HG03342 (cell line): ENCODE measurements at regions not wholly inside any gene's neighbourhood (a gene's known extent, or its start where the extent isn't known, plus 50 kb on each side); places are given as distances from the start of the nearest gene placed in this dataset.

Experiments used
- ATAC-seq: cut with Tn5 transposase; IDR thresholded peaks from one replicate; pipeline ENCODE4 v1.9.1; 2021; ENCODE audit warnings: mild to moderate bottlenecking, moderate library complexity; ENCODE audit not compliant: unreplicated experiment

DNA sequence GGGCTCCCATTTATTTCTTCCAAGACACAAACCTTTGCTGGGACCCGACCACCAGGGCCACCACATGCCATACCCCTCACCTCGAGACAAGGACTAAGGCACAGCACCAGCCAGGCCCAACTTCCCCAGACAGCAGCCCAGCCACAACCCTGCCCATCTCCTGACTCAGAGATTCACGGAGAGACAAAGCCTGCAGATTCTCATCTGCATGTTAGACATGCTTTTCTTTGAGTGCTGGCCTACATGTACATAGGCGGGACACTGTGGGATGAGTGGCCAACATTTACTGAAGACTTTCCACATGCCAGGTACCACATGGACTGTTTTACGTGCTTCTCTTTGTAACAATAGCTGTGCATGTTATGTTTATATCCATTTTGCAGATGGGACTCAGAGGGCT, 221.3 kb upstream of the ZMIZ1 start:
- ATAC-seq: no peak

DNA sequence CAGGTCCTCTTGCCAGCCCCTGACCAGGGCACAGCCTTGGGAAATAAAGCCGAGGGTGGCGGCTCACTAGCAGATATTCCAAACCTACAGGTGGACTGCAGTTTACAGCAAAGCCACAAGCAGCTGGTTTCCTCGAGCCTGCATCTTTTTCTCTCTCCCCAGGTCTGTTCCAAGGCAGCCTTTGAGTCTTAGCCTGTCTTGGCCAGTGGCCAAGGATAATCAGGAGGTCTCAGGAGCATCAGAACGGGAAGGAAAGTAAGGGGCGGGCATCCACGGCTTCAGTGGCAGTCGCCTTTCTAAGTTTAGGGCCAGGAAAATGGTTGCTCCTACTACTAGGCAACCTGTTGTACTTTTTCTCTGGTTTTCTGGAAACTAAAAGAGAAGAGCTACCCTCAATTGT, 219.7 kb upstream of the ZMIZ1 start:
- ATAC-seq: no peak

DNA sequence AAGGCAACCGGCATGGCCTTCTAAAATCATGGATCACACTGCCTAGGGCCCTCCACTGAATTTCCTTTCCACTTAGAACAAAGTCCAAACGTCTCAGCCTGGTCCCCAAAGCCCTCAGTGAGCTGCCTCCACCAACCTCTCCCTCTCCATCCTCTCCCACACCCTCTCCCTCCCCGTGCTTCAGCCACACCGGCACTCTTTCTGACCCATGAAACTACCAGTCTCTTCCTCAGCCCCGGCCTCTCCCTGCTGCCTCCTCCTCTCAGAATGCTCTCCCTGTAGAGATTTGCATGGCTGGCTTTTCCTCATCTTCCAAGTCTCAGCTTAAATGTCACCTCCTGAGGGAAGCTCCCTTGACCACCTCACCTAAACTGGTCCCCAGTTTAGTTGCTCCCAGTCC, 219.0 kb upstream of the ZMIZ1 start:
- no peak for ATAC-seq

DNA sequence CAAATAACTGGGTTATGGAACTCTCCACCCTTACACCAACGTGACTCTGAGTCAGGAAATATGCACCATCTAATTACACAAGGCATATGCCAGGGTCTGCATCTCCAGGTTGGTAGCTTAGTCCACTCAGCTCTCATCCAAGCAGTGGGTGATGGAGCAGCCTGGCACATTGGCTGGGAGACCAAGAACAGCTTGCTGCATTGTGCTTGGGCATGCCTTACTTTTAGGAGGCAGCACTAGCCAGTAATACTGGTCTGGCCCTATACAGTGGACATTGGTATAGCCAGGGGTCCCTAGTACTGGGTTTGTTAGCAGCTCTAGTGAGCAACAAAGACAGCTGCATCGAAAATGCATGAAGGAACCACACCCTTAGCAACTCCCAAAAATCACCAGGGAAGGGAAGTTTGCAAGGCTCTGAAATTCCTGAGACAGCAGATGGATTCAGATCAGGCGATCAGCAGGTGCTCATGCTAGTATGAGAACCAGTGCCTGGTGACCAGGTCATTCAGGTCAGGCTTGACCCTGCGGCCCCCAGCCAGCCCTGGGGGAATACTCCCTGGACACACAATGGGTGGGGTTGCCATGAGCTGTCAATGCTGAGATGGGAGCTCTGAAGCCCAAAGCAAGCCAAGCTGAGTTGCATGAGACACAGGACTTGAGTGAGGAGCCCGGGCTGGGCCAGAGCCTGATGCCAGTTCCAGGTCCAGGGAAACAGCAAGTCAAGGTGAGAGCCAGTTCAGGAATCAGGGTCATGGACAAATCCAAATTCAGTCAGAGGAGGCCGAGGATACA, 217.9 kb upstream of the ZMIZ1 start:
- ATAC-seq: no peak

DNA sequence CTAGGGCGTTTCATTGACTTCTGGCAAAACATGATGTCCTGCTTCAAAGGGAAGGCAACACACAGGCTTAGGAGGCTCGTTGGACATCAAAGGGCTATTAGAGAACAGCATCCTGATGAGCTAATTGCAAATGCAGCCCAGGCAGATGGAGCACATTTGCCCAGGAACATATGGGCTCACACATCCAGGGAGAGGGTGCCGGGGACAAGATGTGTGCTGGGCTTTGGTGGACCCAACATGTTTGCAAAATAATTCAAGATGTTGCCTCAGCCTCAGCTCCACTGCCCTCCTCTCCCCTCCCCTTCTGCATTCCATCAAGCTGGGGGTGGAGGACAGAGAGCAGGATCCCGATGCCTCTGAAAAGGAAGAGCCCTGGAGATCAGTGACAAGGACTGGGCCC, 217.1 kb upstream of the ZMIZ1 start:
- ATAC-seq: no peak

DNA sequence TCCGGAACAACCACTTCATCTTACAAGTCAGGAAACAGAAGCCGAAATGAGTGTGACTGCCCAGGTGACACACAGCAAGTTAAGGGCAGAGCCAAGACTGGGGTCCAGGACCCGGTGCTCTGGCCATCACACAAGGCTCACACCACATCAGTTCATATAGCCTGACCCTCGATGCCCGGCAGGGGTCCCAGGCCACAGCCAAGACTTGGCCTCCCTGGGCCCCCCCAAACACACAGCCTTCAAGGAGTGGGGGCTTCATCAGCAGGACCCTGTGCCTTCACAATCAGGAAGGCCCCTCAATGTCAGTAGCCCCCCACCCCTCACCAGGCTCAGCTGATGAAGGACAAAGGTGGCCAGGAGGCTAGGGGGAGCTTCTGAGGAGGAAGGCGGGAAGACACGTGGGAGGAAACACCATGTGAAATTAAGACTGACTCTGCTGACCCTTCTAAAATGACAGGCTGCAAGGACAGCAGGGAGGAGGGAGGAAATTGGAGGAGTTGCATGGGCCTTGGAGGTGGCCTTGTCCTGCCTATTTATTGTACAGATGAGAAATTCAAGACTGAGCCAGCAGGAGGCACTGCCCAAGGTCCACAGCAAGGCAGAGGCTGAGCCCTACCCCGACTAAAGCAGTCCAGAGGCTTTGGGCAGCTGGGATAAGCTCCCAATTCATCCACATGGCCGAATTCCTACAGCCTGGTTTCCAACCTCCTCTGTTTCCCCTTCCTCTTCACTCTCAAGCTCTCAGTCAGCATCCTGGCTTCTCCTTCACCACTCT, 216.1 kb upstream of the ZMIZ1 start:
- no peak for ATAC-seq

DNA sequence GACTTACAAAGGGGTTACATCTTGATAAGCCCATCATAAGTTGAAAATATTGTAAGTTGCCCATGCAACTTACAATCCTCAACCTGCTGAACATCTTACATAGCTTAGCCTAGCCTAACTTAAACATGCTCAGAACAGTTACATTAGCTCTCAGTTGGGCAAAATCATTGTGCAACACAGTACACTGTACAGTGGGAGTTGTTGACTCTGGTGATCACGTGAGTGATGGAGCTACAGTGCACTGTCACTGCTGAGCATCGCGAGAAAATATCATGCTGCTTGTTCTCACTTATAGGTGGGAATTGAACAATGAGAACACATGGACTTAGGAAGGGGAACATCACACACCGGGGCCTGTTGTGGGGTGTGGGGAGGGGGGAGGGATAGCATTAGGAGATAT, 214.9 kb upstream of the ZMIZ1 start:
- no peak for ATAC-seq

DNA sequence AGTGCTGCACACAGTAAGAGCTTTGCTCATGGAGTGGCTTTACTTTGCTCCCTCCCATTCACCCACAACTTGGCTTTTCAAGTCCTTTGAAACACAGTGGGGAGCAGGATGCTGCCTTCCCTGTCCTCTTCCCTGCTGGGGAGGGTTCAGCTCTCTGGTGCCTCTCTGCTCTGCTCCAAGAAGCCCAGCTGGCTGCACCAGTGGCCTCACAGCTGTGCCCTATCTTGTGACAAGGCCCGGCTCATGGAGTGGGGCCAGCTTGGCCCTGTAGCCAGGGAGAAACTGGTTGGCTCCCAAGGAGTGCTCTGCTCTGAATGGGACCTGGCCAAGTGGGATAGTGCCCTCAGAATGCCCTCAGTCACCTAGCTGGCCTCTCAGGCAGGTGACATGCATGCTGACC, 212.3 kb upstream of the ZMIZ1 start:
- ATAC-seq: no peak

DNA sequence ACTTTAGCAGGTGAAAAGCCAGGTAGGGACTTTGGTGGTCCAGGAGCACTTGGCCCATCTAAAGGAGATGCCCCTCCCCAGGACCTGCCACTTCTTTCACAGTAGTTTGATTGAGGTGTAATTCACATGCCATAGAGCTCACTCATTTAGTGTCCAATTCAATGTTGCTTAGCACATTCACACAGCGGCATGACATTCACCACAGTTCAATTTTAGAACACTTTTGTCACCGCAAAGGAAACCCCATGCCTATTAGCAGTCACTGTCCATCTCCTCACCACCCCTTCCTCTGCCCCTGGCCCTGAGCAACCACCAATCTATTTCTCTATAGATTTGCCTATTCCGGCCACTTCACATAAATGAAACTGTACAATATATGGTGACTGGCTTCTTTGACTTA, 211.6 kb upstream of the ZMIZ1 start:
- ATAC-seq: no peak

DNA sequence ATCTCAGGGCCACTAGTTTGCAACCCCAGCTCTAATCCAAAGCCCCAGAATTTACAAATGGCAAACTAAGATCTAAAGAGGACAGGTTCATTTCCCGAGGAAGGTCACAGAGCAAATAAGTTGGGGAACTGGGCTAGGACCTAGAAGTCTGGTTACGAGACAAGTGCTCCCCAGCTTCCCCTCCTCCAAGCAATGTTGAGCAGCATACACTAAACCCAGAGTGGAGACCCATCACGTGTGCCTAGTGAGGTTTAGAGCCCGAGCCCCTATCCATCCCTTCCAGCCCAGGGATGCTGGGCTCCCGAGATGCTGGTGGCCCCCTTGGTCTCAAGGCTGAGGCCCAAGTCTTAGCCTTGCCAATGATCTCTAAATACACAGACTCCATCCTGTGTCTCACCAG, 209.5 kb upstream of the ZMIZ1 start:
- no peak for ATAC-seq

DNA sequence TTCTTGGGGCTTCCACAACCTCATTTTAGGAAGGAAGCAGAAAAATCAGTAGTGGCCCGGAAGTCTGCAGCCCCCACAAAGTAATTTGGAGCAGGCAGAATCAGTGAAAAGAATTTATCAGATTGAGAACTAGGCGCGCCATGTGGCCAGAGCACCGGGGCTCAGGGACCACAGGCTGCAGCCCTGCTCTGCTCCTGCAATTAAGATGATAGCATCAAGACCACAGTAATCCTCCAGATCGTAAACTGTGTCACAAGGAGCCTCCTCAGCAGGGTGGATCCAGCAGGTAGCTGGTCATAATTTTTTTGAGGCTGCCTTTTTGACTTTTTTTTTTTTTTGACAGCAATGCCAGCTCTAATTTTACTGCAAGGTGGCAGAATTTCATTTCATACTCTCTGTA, 209.0 kb upstream of the ZMIZ1 start:
- ATAC-seq: no peak

DNA sequence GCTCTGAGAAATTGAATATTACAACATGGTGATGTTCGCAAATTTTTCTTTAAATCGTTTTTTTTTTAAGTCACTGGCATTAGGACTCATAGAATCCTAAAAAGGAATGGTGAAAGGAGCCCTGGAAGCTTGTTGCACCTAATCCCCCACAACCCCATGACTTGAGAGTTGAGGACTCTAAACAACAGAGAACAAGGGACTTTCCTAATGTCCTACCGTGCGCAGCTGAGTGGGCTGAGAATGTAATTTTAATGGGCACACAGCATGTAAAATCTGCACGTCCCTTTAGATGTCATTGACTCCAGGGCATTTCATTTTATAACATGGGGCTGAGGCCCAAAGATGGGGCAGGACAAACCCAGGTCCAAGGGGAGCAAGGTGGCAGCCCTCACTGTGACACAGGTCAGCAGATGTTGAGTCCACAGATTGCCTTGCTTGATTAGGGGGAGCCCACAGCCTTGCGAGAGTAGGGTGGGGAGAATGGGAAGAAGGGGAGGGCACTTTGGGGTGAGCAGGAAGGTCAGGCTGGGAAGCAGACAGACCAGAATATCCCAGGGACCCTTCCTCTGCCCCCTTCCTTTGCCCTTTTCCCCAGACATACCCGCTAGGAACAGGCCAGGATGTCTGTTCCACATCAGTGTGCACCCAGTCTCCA, 208.4 kb upstream of the ZMIZ1 start:
- no peak for ATAC-seq

DNA sequence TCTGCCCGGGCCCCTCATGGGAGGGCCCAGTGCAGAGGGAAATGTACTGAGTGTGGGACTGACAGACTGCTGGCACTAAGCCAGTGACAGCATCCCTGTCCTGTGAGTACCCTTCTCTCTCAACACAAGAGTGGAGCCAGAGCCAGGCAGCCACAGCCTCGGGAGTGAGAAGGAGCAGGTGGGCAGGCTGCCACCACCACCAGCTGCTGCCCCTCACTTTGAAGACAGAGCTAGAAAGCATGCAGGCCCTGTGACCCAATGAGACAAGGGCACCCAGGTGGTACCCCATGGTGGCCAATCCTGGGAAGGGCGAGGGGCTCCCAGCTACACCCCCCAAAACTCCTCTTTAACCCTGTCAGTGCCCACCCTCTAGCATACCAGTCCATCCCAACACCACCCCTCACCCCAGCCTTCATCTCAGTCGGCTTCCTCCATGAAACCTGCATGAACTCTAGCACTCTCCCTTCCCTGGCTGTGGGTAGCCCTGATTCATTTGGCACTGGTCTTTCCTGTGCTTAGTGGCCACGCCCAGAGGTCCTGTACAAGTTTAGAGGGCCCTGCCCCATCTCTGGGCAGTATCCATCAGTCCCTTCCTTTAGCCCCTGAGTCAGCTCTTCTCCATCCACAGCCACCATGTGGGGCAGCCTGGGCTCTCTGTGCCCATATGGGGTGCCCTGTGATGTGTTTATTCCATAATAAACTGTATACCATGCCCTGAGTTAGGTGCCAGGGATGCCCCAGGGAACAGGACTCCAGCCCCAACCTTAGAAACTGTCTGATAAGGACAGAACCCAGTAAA, 207.0 kb upstream of the ZMIZ1 start:
- ATAC-seq: no peak

DNA sequence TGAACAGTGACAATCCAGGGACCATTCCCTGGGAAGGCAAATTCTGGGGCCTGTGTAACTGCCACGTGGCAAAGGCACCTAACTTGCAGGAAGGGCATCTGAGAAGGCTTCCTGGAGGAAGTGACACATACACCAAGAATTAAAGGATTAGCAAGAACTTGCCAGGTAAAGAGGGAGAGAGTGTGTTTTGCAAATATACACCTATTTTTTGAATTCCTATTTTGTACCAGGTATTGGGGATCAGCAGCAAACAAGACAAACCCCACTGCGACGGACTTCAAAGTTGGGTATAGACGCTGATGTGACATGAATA, 206.5 kb upstream of the ZMIZ1 start:
- no peak for ATAC-seq

DNA sequence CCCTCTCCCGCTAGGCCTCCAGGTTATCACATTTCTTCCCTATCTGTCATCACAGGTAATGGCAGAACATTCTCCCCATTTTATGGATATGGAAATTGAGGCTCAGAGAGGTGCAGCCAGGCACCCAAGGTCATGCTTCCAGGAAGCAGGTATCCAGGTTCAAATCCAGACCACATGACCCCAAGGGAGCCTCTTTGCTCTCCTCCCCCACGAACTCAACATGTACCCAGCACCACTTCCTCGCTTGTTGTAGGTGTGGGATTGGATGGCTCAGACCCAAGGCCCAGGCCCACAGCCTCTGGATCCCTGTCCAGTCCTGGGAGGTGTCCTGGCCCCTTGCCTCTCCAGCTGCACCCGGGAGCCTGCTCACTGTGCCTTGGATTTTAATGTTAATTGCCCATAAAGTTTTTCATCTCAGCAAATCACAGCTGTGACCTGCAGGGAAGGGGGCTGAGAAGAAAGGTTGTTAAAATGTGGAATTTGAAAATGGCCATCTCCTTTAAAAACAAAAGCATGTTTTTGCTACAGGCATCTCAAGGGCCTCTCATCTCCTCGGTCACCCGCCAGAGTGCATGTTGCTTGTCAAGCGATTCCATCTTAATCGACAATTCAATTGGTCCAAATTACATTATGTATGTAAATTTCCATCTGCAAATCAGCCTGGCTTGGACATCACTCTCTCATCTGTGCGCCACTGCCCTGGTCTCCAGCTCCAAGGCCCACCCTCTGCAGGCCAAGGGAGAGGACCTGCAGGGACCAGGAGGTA, 205.4 kb upstream of the ZMIZ1 start:
- ATAC-seq: no peak

DNA sequence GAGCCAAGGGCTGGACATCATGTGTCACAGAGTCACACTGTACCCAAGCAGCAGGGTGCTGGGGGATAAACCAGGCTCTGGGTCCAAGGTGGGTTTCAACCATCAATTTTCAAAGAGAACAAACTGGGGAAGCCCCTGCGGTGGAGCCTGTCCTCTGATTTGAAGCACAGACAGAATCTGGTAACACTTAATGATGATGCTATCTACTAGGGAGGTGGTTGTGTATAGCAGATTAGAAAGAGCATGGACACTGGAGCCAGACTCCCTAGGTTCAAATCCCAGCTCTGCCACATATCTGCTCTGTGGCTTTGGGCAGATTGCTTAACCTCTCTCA, 204.9 kb upstream of the ZMIZ1 start:
- ATAC-seq: no peak

DNA sequence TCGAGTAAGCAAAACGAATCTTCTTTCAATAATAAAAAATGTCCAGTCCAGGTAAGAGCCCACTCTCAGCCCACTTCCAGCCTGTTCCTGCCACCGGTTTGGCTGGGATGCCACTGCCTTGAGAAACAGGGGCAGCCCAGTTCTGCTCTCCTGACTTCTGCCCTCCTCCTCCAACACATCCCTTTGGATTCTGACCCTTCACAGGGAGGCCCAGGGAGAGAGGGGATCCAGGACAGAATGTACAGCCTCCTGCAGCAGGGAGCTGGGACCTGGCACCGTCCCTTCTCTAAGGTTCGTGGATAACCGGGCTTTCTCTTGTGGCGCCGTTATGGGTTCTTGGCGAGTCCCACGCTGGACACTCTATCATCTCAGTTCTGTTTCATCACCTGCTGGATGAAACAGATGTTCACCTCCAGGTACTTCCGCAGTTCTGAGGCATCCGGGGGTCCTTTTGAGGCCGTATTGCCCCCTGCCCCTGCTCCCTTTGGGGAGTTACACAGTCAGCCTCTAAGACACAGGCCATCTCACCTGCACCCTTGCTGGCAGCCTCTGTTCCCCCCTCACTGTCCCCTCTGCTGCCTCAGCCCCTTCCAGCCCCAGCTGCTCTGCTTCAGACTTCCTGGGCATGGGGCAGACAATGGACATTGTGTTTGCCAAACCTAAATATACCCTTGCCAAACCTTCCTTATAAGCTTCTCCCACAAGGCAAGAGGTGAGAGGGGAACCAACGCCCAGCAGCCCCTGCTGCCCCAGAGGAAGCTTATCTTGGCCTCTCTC, 203.8 kb upstream of the ZMIZ1 start:
- ATAC-seq: no peak

DNA sequence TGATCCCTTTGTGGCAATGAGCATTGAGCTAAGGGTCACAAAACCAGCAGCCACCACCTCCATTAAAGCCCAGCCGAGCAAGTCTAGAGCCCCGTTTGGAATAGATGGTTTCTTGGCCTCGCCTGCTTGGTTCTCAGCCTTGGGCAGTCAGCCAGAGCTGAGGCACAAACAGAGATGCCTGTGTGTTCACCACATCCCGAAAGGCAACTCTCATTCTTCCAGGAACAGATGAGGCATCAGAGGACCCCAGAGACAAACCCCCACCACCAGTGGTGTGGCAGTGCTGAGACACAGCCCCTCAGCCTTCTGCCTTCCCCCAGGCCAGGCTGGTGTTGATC, 203.3 kb upstream of the ZMIZ1 start:
- ATAC-seq: no peak

DNA sequence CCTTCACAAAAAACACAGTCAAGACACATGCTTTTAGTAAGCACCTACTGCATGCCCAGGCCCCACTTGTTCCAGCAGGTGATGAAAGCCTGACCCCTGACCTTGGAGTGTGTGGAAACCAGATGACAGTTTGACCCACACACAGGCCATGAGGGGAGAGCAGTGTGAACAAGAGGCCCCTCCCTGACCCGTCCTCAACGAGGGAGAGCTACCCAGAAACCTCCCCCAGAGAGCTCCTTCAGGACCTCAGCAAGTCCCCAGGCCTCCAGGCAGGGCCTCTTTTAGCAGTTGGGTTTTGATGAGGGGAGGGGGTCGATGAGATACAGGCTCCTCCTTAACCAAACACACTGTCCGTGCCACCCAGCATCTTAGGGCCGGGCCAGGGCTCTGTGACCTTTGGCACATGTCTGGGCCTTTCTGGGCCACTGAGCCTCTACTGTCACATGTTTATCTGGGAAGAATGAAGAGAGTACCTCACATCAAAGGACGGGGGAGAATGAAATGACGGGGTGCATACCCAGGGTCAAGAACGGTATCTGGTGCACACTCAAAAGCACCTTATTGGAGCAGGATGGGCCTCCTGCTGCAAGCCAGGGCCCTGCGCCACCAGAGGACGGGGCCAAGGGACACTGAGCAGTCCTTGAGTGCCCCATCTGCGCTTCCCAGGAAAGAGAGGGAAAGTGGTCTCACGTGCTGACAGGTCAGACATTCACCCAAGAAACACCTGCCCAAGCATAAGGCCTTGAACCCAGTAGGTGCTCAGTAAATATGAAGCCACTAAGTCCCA, 202.6 kb upstream of the ZMIZ1 start:
- ATAC-seq: no peak
